OCI-LY1 (cell line): ENCODE measurements at regions not wholly inside any gene's neighbourhood (a gene's known extent, or its start where the extent isn't known, plus 50 kb on each side); places are given as distances from the start of the nearest gene placed in this dataset.

ENCODE experiments used
- CTCF ChIP-seq: fragments of 200-600 bp; sonication (generic), shearing (Covaris generic); IDR thresholded peaks from 2 replicates; pipeline ENCODE4 v1.5.1; 2017; ENCODE audit warnings: mild to moderate bottlenecking, antibody characterized with exemption, low read length, moderate library complexity, mixed read lengths
- EZH2 ChIP-seq: fragments of 200-600 bp; sonication (generic), shearing (Covaris generic); IDR thresholded peaks from 2 replicates; pipeline ENCODE4 v1.8.0; 2017; ENCODE audit warnings: borderline replicate concordance, mixed run types, mild to moderate bottlenecking, antibody characterized with exemption, low read length, moderate library complexity, mixed read lengths

- TF ChIP-seq CTCF (no peak), EZH2 (no peak)
Observed at GRCh38 chr3:69590111-69590510, 149.2 kb upstream of the MITF start.
